ENCODE measurements at regions not wholly inside any gene's neighbourhood (a gene's known extent, or its start where the extent isn't known, plus 50 kb on each side); places are given as distances from the start of the nearest gene placed in this dataset.

- H3K9me3 ChIP-seq (ENCODE audit: control insufficient read depth in 2 of 2, low read length in 2 of 2): no peaks in the 10 kb centered on the region
- Mint-ChIP-seq H3K4me1 (no peaks in the 10 kb centered on the region), H3K4me3 (no peak overlapping the region), H3K27ac (no peak overlapping the region), H3K27me3 (peaks cover 8% of the 10 kb centered on the region), H3K36me3 (no peaks in the 10 kb centered on the region), H3K9me3 (peaks cover 0 to 6% (median 2%) of the 10 kb centered on the region in 7 donors)
- no peaks in the 10 kb centered on the region for H3K27me3 ChIP-seq (ENCODE audit: control insufficient read depth, insufficient read depth, low read length)
- H3K4me1 ChIP-seq (ENCODE audit: control insufficient read depth, insufficient read depth, low read length, poor library complexity, severe bottlenecking): no peaks in the 10 kb centered on the region
- H3K27ac ChIP-seq (ENCODE audit: insufficient read depth, low read length, poor library complexity, severe bottlenecking): no peak overlapping the region
- no peak for ATAC-seq (ENCODE audit: low read depth in 2 of 2)
- H3K4me3 ChIP-seq (ENCODE audit: low read depth, low read length): no peak overlapping the region
- H3K36me3 ChIP-seq (ENCODE audit: control insufficient read depth, insufficient read depth, low read length): no peaks in the 10 kb centered on the region
- DNase-seq: no peak
Observed at GRCh38 chr3:106678657-106679390, 698.4 kb upstream of the CCDC54 start.

DNA sequence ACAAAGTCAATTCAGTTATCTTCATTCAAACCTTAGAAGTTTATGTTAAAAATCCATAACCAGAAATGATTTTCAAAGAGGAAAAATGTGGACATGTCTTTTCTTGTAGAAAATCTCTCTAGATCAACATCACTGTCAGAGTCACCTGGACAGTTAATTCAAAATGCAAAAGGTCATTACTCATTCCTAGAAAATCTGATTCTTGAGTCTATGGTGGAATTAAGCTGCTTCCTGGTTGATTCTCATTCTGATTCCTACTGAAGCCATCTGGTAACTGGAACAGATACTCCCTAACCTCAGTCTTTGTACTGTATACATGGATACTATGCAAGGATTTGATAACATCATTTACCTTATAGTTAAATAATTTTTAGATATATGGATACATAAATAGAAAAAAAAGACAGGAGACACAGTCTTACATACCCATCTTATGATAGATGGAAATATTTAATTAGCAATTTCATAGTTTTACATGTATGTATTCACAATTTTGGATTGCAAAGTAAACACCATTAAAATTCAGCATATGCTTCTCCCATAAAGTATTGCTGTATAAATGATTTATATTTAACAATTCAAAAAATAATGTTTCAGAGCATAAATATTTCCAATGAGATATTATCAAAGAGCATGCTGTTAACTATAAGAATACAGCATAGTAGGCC lies 693.2 kb upstream of the CCDC54 start:
- DNase-seq (no peak), ATAC-seq (ENCODE audit: low read depth in 2 of 2) (no peak)
- no peak overlapping the region for H3K27ac Mint-ChIP-seq
- no peak overlapping the region for H3K4me3 Mint-ChIP-seq
- peaks cover 0 to 2% (median 0%) of the 10 kb centered on the region in 7 donors for H3K9me3 Mint-ChIP-seq
- no peaks in the 10 kb centered on the region for H3K4me1 ChIP-seq (ENCODE audit: control insufficient read depth, insufficient read depth, low read length, poor library complexity, severe bottlenecking)
- H3K4me1 Mint-ChIP-seq: no peaks in the 10 kb centered on the region
- no peak overlapping the region for H3K4me3 ChIP-seq (ENCODE audit: low read depth, low read length)
- peaks cover 12% of the 10 kb centered on the region for H3K27me3 Mint-ChIP-seq
- H3K27ac ChIP-seq (ENCODE audit: insufficient read depth, low read length, poor library complexity, severe bottlenecking): no peak overlapping the region
- no peaks in the 10 kb centered on the region for H3K36me3 Mint-ChIP-seq
- H3K9me3 ChIP-seq (ENCODE audit: control insufficient read depth in 2 of 2, low read length in 2 of 2): no peaks in the 10 kb centered on the region
- H3K27me3 ChIP-seq (ENCODE audit: control insufficient read depth, insufficient read depth, low read length): no peaks in the 10 kb centered on the region
- H3K36me3 ChIP-seq (ENCODE audit: control insufficient read depth, insufficient read depth, low read length): no peaks in the 10 kb centered on the region

- no peaks in the 10 kb centered on the region for H3K4me1 Mint-ChIP-seq
- no peak for ATAC-seq (ENCODE audit: low read depth in 2 of 2)
Observed at GRCh38 chr3:106685745-106686144, 691.5 kb upstream of the CCDC54 start.

GRCh38 chr3:106687905-106688304 lies 689.3 kb upstream of the CCDC54 start:
- Mint-ChIP-seq H3K27me3 (peaks cover 4% of the 10 kb centered on the region), H3K4me1 (no peaks in the 10 kb centered on the region)
- no peak for ATAC-seq (ENCODE audit: low read depth in 2 of 2)

More at GRCh38 chr3:106685745-106686144, 691.5 kb upstream of the CCDC54 start:
- Histone ChIP-seq H3K4me1 (ENCODE audit: control insufficient read depth, insufficient read depth, low read length, poor library complexity, severe bottlenecking) (no peaks in the 10 kb centered on the region), H3K9me3 (ENCODE audit: control insufficient read depth in 2 of 2, low read length in 2 of 2) (no peaks in the 10 kb centered on the region), H3K36me3 (ENCODE audit: control insufficient read depth, insufficient read depth, low read length) (no peaks in the 10 kb centered on the region), H3K27ac (ENCODE audit: insufficient read depth, low read length, poor library complexity, severe bottlenecking) (no peak overlapping the region), H3K27me3 (ENCODE audit: control insufficient read depth, insufficient read depth, low read length) (no peaks in the 10 kb centered on the region), H3K4me3 (ENCODE audit: low read depth, low read length) (no peak overlapping the region)
- Mint-ChIP-seq H3K27me3 (peaks cover 12% of the 10 kb centered on the region), H3K9me3 (peaks cover 0 to 1% (median 0%) of the 10 kb centered on the region in 7 donors), H3K4me3 (no peak overlapping the region), H3K27ac (no peak overlapping the region), H3K36me3 (no peaks in the 10 kb centered on the region)
- no peak for DNase-seq

GRCh38 chr3:106688464-106688863 lies 688.8 kb upstream of the CCDC54 start:
- Mint-ChIP-seq H3K4me1 (no peaks in the 10 kb centered on the region), H3K27ac (no peak overlapping the region), H3K9me3 (peaks cover 0 to 1% (median 0%) of the 10 kb centered on the region in 7 donors), H3K4me3 (no peak overlapping the region), H3K36me3 (no peaks in the 10 kb centered on the region), H3K27me3 (peaks cover 4% of the 10 kb centered on the region)
- no peak overlapping the region for H3K4me3 ChIP-seq (ENCODE audit: low read depth, low read length)
- H3K27me3 ChIP-seq (ENCODE audit: control insufficient read depth, insufficient read depth, low read length): no peaks in the 10 kb centered on the region
- DNase-seq: no peak
- no peaks in the 10 kb centered on the region for H3K4me1 ChIP-seq (ENCODE audit: control insufficient read depth, insufficient read depth, low read length, poor library complexity, severe bottlenecking)
- H3K36me3 ChIP-seq (ENCODE audit: control insufficient read depth, insufficient read depth, low read length): no peaks in the 10 kb centered on the region
- no peak for ATAC-seq (ENCODE audit: low read depth in 2 of 2)
- H3K9me3 ChIP-seq (ENCODE audit: control insufficient read depth in 2 of 2, low read length in 2 of 2): no peaks in the 10 kb centered on the region
- H3K27ac ChIP-seq (ENCODE audit: insufficient read depth, low read length, poor library complexity, severe bottlenecking): no peak overlapping the region

More at GRCh38 chr3:106687905-106688304, 689.3 kb upstream of the CCDC54 start:
- no peaks in the 10 kb centered on the region for H3K36me3 ChIP-seq (ENCODE audit: control insufficient read depth, insufficient read depth, low read length)
- H3K27me3 ChIP-seq (ENCODE audit: control insufficient read depth, insufficient read depth, low read length): no peaks in the 10 kb centered on the region
- no peaks in the 10 kb centered on the region for H3K9me3 ChIP-seq (ENCODE audit: control insufficient read depth in 2 of 2, low read length in 2 of 2)
- no peak overlapping the region for H3K4me3 ChIP-seq (ENCODE audit: low read depth, low read length)
- no peak for DNase-seq
- no peak overlapping the region for H3K27ac Mint-ChIP-seq
- H3K4me1 ChIP-seq (ENCODE audit: control insufficient read depth, insufficient read depth, low read length, poor library complexity, severe bottlenecking): no peaks in the 10 kb centered on the region
- no peak overlapping the region for H3K4me3 Mint-ChIP-seq
- H3K27ac ChIP-seq (ENCODE audit: insufficient read depth, low read length, poor library complexity, severe bottlenecking): no peak overlapping the region
- H3K9me3 Mint-ChIP-seq: peaks cover 0 to 1% (median 0%) of the 10 kb centered on the region in 7 donors
- no peaks in the 10 kb centered on the region for H3K36me3 Mint-ChIP-seq

DNA sequence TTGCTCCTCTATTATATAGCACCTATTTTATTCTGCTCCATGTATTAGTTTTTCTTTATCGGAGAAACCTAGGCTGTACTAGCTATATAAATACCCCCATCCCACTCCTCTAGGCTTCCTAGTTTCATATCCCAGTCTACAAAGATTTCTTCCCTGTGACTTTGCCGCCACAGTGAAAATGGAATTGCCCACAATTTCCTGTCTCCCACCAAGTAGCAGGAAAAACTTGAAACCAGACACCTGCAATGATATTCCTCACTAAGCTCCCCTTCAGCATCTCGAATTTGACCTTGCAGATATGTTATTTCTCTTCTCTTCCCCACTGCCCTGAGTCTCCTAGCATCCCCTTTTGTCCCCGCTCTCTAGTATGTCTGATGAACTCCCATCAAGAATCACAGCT lies 685.8 kb upstream of the CCDC54 start:
- H3K27me3 ChIP-seq (ENCODE audit: control insufficient read depth, insufficient read depth, low read length): no peaks in the 10 kb centered on the region
- ATAC-seq (ENCODE audit: low read depth in 2 of 2) (no peak), DNase-seq (no peak)
- Mint-ChIP-seq H3K27ac (no peak overlapping the region), H3K4me3 (no peak overlapping the region), H3K27me3 (no peaks in the 10 kb centered on the region), H3K4me1 (no peaks in the 10 kb centered on the region), H3K36me3 (no peaks in the 10 kb centered on the region), H3K9me3 (no peaks in the 10 kb centered on the region)
- H3K36me3 ChIP-seq (ENCODE audit: control insufficient read depth, insufficient read depth, low read length): no peaks in the 10 kb centered on the region
- H3K9me3 ChIP-seq (ENCODE audit: control insufficient read depth in 2 of 2, low read length in 2 of 2): no peaks in the 10 kb centered on the region
- no peak overlapping the region for H3K27ac ChIP-seq (ENCODE audit: insufficient read depth, low read length, poor library complexity, severe bottlenecking)
- H3K4me3 ChIP-seq (ENCODE audit: low read depth, low read length): no peak overlapping the region
- H3K4me1 ChIP-seq (ENCODE audit: control insufficient read depth, insufficient read depth, low read length, poor library complexity, severe bottlenecking): no peaks in the 10 kb centered on the region

- H3K4me3 ChIP-seq (ENCODE audit: low read depth, low read length): no peak overlapping the region
- Mint-ChIP-seq H3K9me3 (no peaks in the 10 kb centered on the region), H3K36me3 (no peaks in the 10 kb centered on the region), H3K27ac (no peak overlapping the region), H3K27me3 (no peaks in the 10 kb centered on the region), H3K4me3 (no peak overlapping the region), H3K4me1 (no peaks in the 10 kb centered on the region)
- no peaks in the 10 kb centered on the region for H3K36me3 ChIP-seq (ENCODE audit: control insufficient read depth, insufficient read depth, low read length)
- H3K4me1 ChIP-seq (ENCODE audit: control insufficient read depth, insufficient read depth, low read length, poor library complexity, severe bottlenecking): no peaks in the 10 kb centered on the region
- no peaks in the 10 kb centered on the region for H3K27me3 ChIP-seq (ENCODE audit: control insufficient read depth, insufficient read depth, low read length)
- no peaks in the 10 kb centered on the region for H3K9me3 ChIP-seq (ENCODE audit: control insufficient read depth in 2 of 2, low read length in 2 of 2)
- ATAC-seq (ENCODE audit: low read depth in 2 of 2): no peak
- no peak overlapping the region for H3K27ac ChIP-seq (ENCODE audit: insufficient read depth, low read length, poor library complexity, severe bottlenecking)
- DNase-seq: no peak
Observed at GRCh38 chr3:106692624-106693023, 684.6 kb upstream of the CCDC54 start.

DNA sequence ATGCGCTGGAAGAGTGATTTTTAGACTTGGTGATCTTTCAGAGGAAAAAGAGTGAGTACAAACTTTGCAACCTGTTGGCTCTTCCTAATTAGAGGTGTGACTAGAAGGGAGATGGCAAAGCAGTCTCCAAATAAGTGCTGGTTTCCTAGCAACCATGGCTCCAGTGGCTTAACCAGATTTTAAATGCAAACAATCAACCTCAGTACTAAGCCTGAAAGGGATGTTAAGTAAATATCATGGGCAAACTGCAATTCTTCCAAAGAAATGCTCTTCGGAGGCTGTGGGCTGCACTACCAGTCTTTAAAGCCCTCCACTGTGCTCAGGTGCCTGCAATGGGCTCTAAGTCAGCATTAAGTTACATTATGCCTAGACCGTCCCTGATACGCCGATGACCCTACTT lies 678.1 kb upstream of the CCDC54 start:
- Mint-ChIP-seq H3K4me1 (no peaks in the 10 kb centered on the region), H3K27me3 (no peaks in the 10 kb centered on the region), H3K27ac (no peak overlapping the region), H3K36me3 (no peaks in the 10 kb centered on the region), H3K9me3 (peaks cover 0 to 2% (median 0%) of the 10 kb centered on the region in 7 donors), H3K4me3 (no peak overlapping the region)
- ATAC-seq (ENCODE audit: low read depth in 2 of 2) (no peak), DNase-seq (no peak)
- H3K36me3 ChIP-seq (ENCODE audit: control insufficient read depth, insufficient read depth, low read length): no peaks in the 10 kb centered on the region
- H3K27ac ChIP-seq (ENCODE audit: insufficient read depth, low read length, poor library complexity, severe bottlenecking): no peak overlapping the region
- H3K27me3 ChIP-seq (ENCODE audit: control insufficient read depth, insufficient read depth, low read length): no peaks in the 10 kb centered on the region
- H3K4me1 ChIP-seq (ENCODE audit: control insufficient read depth, insufficient read depth, low read length, poor library complexity, severe bottlenecking): no peaks in the 10 kb centered on the region
- H3K9me3 ChIP-seq (ENCODE audit: control insufficient read depth in 2 of 2, low read length in 2 of 2): no peaks in the 10 kb centered on the region
- no peak overlapping the region for H3K4me3 ChIP-seq (ENCODE audit: low read depth, low read length)
